DND-41 (cell line): ENCODE measurements at regions not wholly inside any gene's neighbourhood (a gene's known extent, or its start where the extent isn't known, plus 50 kb on each side); places are given as distances from the start of the nearest gene placed in this dataset.

Source experiments
- CTCF ChIP-seq: IDR thresholded peaks from 2 replicates; pipeline ENCODE4 v1.5.1; 2012; ENCODE audit warnings: borderline replicate concordance, low read length, moderate library complexity, mild to moderate bottlenecking; ENCODE audit not compliant: poor library complexity, severe bottlenecking; ENCODE audit errors: extremely low read depth
- EZH2 ChIP-seq: IDR thresholded peaks from 3 replicates; pipeline ENCODE4 v1.6.1; 2012; ENCODE audit warnings: borderline replicate concordance, low read depth, mild to moderate bottlenecking, moderate library complexity, low read length, inconsistent platforms; ENCODE audit not compliant: severe bottlenecking

GRCh38 chr1:81349194-81349965 lies 451.4 kb upstream of the ADGRL2 start:
- no peak for TF ChIP-seq CTCF
- TF ChIP-seq EZH2: no peak
